ENCODE measurements at regions not wholly inside any gene's neighbourhood (a gene's known extent, or its start where the extent isn't known, plus 50 kb on each side); places are given as distances from the start of the nearest gene placed in this dataset.

DNA sequence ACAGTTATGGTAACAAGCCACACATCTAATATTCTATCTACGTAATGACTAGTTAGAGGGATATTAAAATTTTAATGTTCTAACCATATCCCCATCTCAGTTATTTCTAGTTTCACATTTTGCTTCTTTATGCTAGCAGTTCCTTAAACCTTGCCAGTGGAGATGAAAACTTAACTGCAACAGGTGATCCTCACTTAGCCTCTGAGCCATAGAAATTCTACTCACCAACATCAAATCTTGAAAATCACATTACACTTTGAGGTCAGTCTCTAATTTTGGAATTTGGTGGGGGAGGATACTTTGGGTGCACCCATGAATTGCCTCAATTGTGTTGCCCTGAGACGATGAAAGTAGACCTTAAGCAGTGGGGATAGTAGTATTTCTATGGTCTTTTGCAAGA, 256.4 kb downstream of the GATA3 start:
- H3K4me3 ChIP-seq (ENCODE audit: control insufficient read depth in 2 of 3, extremely low read depth in 1 of 3, insufficient read depth in 2 of 3, low read depth in 1 of 3, low read length in 3 of 3): no peak overlapping the region
- peaks cover 11% of the 10 kb centered on the region for H3K4me1 ChIP-seq (ENCODE audit: control insufficient read depth, extremely low read depth, insufficient read depth, low read length)
- TF ChIP-seq, protein P1, sequence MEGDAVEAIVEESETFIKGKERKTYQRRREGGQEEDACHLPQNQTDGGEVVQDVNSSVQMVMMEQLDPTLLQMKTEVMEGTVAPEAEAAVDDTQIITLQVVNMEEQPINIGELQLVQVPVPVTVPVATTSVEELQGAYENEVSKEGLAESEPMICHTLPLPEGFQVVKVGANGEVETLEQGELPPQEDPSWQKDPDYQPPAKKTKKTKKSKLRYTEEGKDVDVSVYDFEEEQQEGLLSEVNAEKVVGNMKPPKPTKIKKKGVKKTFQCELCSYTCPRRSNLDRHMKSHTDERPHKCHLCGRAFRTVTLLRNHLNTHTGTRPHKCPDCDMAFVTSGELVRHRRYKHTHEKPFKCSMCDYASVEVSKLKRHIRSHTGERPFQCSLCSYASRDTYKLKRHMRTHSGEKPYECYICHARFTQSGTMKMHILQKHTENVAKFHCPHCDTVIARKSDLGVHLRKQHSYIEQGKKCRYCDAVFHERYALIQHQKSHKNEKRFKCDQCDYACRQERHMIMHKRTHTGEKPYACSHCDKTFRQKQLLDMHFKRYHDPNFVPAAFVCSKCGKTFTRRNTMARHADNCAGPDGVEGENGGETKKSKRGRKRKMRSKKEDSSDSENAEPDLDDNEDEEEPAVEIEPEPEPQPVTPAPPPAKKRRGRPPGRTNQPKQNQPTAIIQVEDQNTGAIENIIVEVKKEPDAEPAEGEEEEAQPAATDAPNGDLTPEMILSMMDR (optimal IDR thresholded peaks at IDR 0.05 in 1 of 3, IDR thresholded peaks at IDR 0.05 in 1 of 3, conservative IDR thresholded peaks at IDR 0.05 in 1 of 3; ENCODE audit: extremely low read depth in 1 of 3, insufficient read depth in 2 of 3, low read length in 3 of 3): no peak
- no peak for TF ChIP-seq EZH2 (IDR thresholded peaks at IDR 0.05; ENCODE audit: low read length)
- H3K79me2 ChIP-seq (ENCODE audit: control insufficient read depth, insufficient read depth, low read length): no peaks in the 10 kb centered on the region
- no peak overlapping the region for H3K27ac ChIP-seq (ENCODE audit: control insufficient read depth, insufficient read depth, low read length)
- dilution Hi-C loops (cut with MboI; ENCODE audit: extremely low pct_ligation_motif_present, low sequenced_read_pairs): no loop called here
- H4K20me1 ChIP-seq (ENCODE audit: control insufficient read depth, extremely low read depth, insufficient read depth, low read length): no peaks in the 10 kb centered on the region
- no peaks in the 10 kb centered on the region for H3K27me3 ChIP-seq (ENCODE audit: control insufficient read depth, extremely low read depth, insufficient read depth, low read length)
- no peaks in the 10 kb centered on the region for H3K9me3 ChIP-seq (ENCODE audit: control insufficient read depth, low read depth, low read length)
- no peak overlapping the region for H2AFZ ChIP-seq (ENCODE audit: control insufficient read depth, low read length)
- no peaks in the 10 kb centered on the region for H3K9me1 ChIP-seq (ENCODE audit: control insufficient read depth, extremely low read depth, insufficient read depth, low read length)
- no peak overlapping the region for H3K9ac ChIP-seq (ENCODE audit: control insufficient read depth, extremely low read depth, insufficient read depth, low read length)
- H3K4me2 ChIP-seq (ENCODE audit: control insufficient read depth, extremely low read depth, insufficient read depth, low read depth, low read length): no peak overlapping the region
- FAIRE-seq: peak; percentile 13
- no peaks in the 10 kb centered on the region for H3K36me3 ChIP-seq (ENCODE audit: control insufficient read depth in 2 of 2, extremely low read depth in 1 of 2, insufficient read depth in 2 of 2, low read length in 2 of 2)
- no peak for DNase-seq (ENCODE audit: low read depth, low spot score)

DNA sequence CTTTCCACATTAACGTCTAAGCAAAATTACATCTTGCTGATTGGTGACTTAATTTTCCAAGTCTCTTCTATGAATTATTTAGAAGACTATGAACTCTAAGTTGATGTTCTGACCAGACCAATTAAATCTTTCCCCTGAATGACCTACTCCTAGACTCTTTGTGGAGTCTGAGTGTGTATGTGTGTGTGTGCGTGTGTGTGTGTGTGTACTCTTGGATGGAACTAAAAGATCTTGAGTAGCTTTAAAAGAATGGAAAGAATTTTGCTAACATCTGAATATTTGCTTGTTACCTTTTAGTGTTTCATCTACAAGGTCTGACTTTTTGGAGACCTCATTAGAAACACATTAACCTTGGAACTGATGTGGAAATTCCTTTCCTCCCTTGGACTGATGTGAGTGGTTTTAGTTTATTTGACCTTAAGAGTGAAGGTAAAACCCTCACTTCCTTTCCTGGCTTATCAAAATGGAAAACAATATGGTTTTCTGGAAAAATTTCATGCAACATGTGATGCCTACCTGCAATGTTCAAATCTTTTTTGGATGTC, 257.1 kb downstream of the GATA3 start:
- Histone ChIP-seq H3K36me3 (ENCODE audit: control insufficient read depth in 2 of 2, extremely low read depth in 1 of 2, insufficient read depth in 2 of 2, low read length in 2 of 2) (no peaks in the 10 kb centered on the region), H4K20me1 (ENCODE audit: control insufficient read depth, extremely low read depth, insufficient read depth, low read length) (no peaks in the 10 kb centered on the region), H3K4me3 (ENCODE audit: control insufficient read depth in 2 of 3, extremely low read depth in 1 of 3, insufficient read depth in 2 of 3, low read depth in 1 of 3, low read length in 3 of 3) (no peak overlapping the region), H3K9me1 (ENCODE audit: control insufficient read depth, extremely low read depth, insufficient read depth, low read length) (no peaks in the 10 kb centered on the region), H3K27me3 (ENCODE audit: control insufficient read depth, extremely low read depth, insufficient read depth, low read length) (no peaks in the 10 kb centered on the region), H3K4me1 (ENCODE audit: control insufficient read depth, extremely low read depth, insufficient read depth, low read length) (peaks cover 4% of the 10 kb centered on the region), H3K9me3 (ENCODE audit: control insufficient read depth, low read depth, low read length) (no peaks in the 10 kb centered on the region), H3K4me2 (ENCODE audit: control insufficient read depth, extremely low read depth, insufficient read depth, low read depth, low read length) (no peak overlapping the region), H3K9ac (ENCODE audit: control insufficient read depth, extremely low read depth, insufficient read depth, low read length) (no peak overlapping the region), H2AFZ (ENCODE audit: control insufficient read depth, low read length) (no peak overlapping the region), H3K27ac (ENCODE audit: control insufficient read depth, insufficient read depth, low read length) (no peak overlapping the region), H3K79me2 (ENCODE audit: control insufficient read depth, insufficient read depth, low read length) (no peaks in the 10 kb centered on the region)
- dilution Hi-C loops (cut with MboI; ENCODE audit: extremely low pct_ligation_motif_present, low sequenced_read_pairs): no loop called here
- FAIRE-seq (no peak), DNase-seq (ENCODE audit: low read depth, low spot score) (no peak)
- TF ChIP-seq, protein P1 (optimal IDR thresholded peaks at IDR 0.05 in 1 of 3, IDR thresholded peaks at IDR 0.05 in 1 of 3, conservative IDR thresholded peaks at IDR 0.05 in 1 of 3; ENCODE audit: extremely low read depth in 1 of 3, insufficient read depth in 2 of 3, low read length in 3 of 3): no peak
- TF ChIP-seq EZH2 (IDR thresholded peaks at IDR 0.05; ENCODE audit: low read length): no peak
